ENCODE measurements at regions not wholly inside any gene's neighbourhood (a gene's known extent, or its start where the extent isn't known, plus 50 kb on each side); places are given as distances from the start of the nearest gene placed in this dataset.

- H3K9me3 Mint-ChIP-seq (ENCODE audit: insufficient read depth) = peaks cover 2% of the 10 kb centered on the region
- ATAC-seq (ENCODE audit: low read depth) = no peak
- no peaks in the 10 kb centered on the region for H3K27me3 Mint-ChIP-seq
- peaks cover 0 to 2% (median 0%) of the 10 kb centered on the region in 4 experiments for H3K27me3 ChIP-seq (replicated peaks in 1 of 4; ENCODE audit: control extremely low read depth in 1 of 4, control insufficient read depth in 3 of 4, insufficient read depth in 4 of 4, low read length in 3 of 4)
- intact Hi-C loops (cut with micrococcal nuclease) = no loop called here
- peaks cover 0 to 8% (median 0%) of the 10 kb centered on the region in 3 donors for H3K9me3 ChIP-seq (ENCODE audit: control extremely low read depth in 1 of 3, control insufficient read depth in 2 of 3, insufficient read depth in 1 of 3, low read length in 2 of 3)
- CTCF ChIA-PET = no interaction called here
- no peaks in the 10 kb centered on the region for H3K4me1 ChIP-seq (ENCODE audit: control insufficient read depth in 2 of 2, insufficient read depth in 2 of 2, low read length in 2 of 2)
- H3K4me2 ChIP-seq (replicated peaks; ENCODE audit: low read depth, low read length, poor library complexity, severe bottlenecking) = no peak overlapping the region
- no peak overlapping the region for H3K27ac ChIP-seq (ENCODE audit: low read length in 2 of 2)
- TF ChIP-seq EZH2 (IDR thresholded peaks at IDR 0.05; ENCODE audit: borderline replicate concordance, insufficient read depth, low read depth, low read length, poor library complexity, severe bottlenecking) = no peak
- no peak for TF ChIP-seq CTCF (IDR thresholded peaks at IDR 0.05)
- no peak overlapping the region for H3K4me3 Mint-ChIP-seq
- no peak overlapping the region for H3K4me3 ChIP-seq (ENCODE audit: control extremely low read depth in 1 of 5, extremely low read depth in 1 of 5, insufficient read depth in 1 of 5, low read depth in 2 of 5, low read length in 4 of 5)
- no peaks in the 10 kb centered on the region for H4K20me1 ChIP-seq (ENCODE audit: control insufficient read depth, insufficient read depth, low read length, poor library complexity, severe bottlenecking)
- no peak for DNase-seq
- H3K4me1 Mint-ChIP-seq = no peaks in the 10 kb centered on the region
- POLR2A ChIA-PET = no interaction called here
- H3K79me2 ChIP-seq (ENCODE audit: control insufficient read depth, insufficient read depth, low read length) = no peaks in the 10 kb centered on the region
- H3K36me3 ChIP-seq (replicated peaks in 1 of 2; ENCODE audit: control extremely low read depth in 1 of 2, control insufficient read depth in 1 of 2, extremely low read depth in 1 of 2, insufficient read depth in 2 of 2, low read length in 1 of 2) = no peaks in the 10 kb centered on the region
- no peak overlapping the region for H3K9ac ChIP-seq (ENCODE audit: low read length)
- H3K27ac Mint-ChIP-seq = no peak overlapping the region
- no peak overlapping the region for H2AFZ ChIP-seq (ENCODE audit: insufficient read depth, low read depth, low read length, poor library complexity, severe bottlenecking)
Measured at GRCh38 chr6:100132005-100132404, 138.0 kb upstream of the MCHR2 start.

GRCh38 chr6:100130630-100131029 is 136.6 kb upstream of the MCHR2 start:
- ChIA-PET CTCF (no interaction called here), POLR2A (no interaction called here)
- Mint-ChIP-seq H3K9me3 (ENCODE audit: insufficient read depth) (peaks cover 2% of the 10 kb centered on the region), H3K27ac (no peak overlapping the region), H3K27me3 (no peaks in the 10 kb centered on the region), H3K4me3 (no peak overlapping the region), H3K4me1 (no peaks in the 10 kb centered on the region)
- no peak overlapping the region for H3K9ac ChIP-seq (ENCODE audit: low read length)
- whole genome bisulfite sequencing (ENCODE audit: insufficient coverage) = no CpG with 5 or more reads among the region's 1 CpG
- no peaks in the 10 kb centered on the region for H4K20me1 ChIP-seq (ENCODE audit: control insufficient read depth, insufficient read depth, low read length, poor library complexity, severe bottlenecking)
- no peaks in the 10 kb centered on the region for H3K36me3 ChIP-seq (replicated peaks in 1 of 2; ENCODE audit: control extremely low read depth in 1 of 2, control insufficient read depth in 1 of 2, extremely low read depth in 1 of 2, insufficient read depth in 2 of 2, low read length in 1 of 2)
- no peaks in the 10 kb centered on the region for H3K9me3 ChIP-seq (ENCODE audit: control extremely low read depth in 1 of 3, control insufficient read depth in 2 of 3, insufficient read depth in 1 of 3, low read length in 2 of 3)
- H3K27me3 ChIP-seq (replicated peaks in 1 of 4; ENCODE audit: control extremely low read depth in 1 of 4, control insufficient read depth in 3 of 4, insufficient read depth in 4 of 4, low read length in 3 of 4) = no peaks in the 10 kb centered on the region
- H3K79me2 ChIP-seq (ENCODE audit: control insufficient read depth, insufficient read depth, low read length) = no peaks in the 10 kb centered on the region
- no peaks in the 10 kb centered on the region for H3K4me1 ChIP-seq (ENCODE audit: control insufficient read depth in 2 of 2, insufficient read depth in 2 of 2, low read length in 2 of 2)
- TF ChIP-seq EZH2 (IDR thresholded peaks at IDR 0.05; ENCODE audit: borderline replicate concordance, insufficient read depth, low read depth, low read length, poor library complexity, severe bottlenecking) (no peak), CTCF (IDR thresholded peaks at IDR 0.05) (no peak)
- DNase-seq = no peak
- no peak overlapping the region for H3K4me2 ChIP-seq (replicated peaks; ENCODE audit: low read depth, low read length, poor library complexity, severe bottlenecking)
- intact Hi-C loops (cut with micrococcal nuclease) = no loop called here
- ATAC-seq (ENCODE audit: low read depth) = no peak
- no peak overlapping the region for H2AFZ ChIP-seq (ENCODE audit: insufficient read depth, low read depth, low read length, poor library complexity, severe bottlenecking)
- H3K4me3 ChIP-seq (ENCODE audit: control extremely low read depth in 1 of 5, extremely low read depth in 1 of 5, insufficient read depth in 1 of 5, low read depth in 2 of 5, low read length in 4 of 5) = no peak overlapping the region
- H3K27ac ChIP-seq (ENCODE audit: low read length in 2 of 2) = no peak overlapping the region
